Right lobe of liver (tissue), 4 donors: ENCODE measurements at regions not wholly inside any gene's neighbourhood (a gene's known extent, or its start where the extent isn't known, plus 50 kb on each side); places are given as distances from the start of the nearest gene placed in this dataset.

Experiments used
- POLR2A ChIP-seq: fragments of 450-650 bp; IDR thresholded peaks from one replicate; pipeline ENCODE4 v1.6.1; 2017; ENCODE audit warnings: antibody characterized with exemption, mild to moderate bottlenecking
- TF ChIP-seq, protein P1 (sequence below), 4 donors: fragments of 200-600 bp in 3 of 4; fragments of 450-650 bp in 1 of 4; IDR thresholded peaks; one replicate each; pipeline versions ENCODE4 v1.5.1 to v1.8.0; 2016 to 2022; ENCODE audit warnings: antibody characterized with exemption in 4 of 4, mild to moderate bottlenecking in 2 of 4
- donor health status: DM: no; HTN: no; CAD: no.
- donor health status: DM: no; HTN: no; CAD: no.
- donor health status: DM: no; HTN: yes; CAD: no.

DNA sequence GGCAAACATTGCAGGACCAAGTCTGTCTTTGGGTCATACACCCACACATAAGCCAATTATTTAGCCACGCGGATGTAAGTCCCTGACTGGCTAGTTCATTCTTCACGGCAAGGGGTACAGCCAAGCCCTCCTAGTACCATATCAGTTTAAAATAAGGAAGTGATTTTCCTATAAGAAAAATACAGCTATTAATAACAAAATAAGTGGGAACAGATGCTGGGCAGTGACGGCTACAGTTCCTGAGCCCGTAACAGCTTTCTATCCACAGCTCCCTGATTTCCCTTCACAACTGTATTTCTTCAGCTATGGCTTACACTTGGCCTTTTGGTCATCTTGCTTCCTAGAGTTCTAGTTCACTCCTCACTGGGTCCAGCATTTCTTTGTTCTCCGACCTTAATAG lies 542.4 kb upstream of the C16orf82 start:
- TF ChIP-seq POLR2A: no peak
- TF ChIP-seq, protein P1, sequence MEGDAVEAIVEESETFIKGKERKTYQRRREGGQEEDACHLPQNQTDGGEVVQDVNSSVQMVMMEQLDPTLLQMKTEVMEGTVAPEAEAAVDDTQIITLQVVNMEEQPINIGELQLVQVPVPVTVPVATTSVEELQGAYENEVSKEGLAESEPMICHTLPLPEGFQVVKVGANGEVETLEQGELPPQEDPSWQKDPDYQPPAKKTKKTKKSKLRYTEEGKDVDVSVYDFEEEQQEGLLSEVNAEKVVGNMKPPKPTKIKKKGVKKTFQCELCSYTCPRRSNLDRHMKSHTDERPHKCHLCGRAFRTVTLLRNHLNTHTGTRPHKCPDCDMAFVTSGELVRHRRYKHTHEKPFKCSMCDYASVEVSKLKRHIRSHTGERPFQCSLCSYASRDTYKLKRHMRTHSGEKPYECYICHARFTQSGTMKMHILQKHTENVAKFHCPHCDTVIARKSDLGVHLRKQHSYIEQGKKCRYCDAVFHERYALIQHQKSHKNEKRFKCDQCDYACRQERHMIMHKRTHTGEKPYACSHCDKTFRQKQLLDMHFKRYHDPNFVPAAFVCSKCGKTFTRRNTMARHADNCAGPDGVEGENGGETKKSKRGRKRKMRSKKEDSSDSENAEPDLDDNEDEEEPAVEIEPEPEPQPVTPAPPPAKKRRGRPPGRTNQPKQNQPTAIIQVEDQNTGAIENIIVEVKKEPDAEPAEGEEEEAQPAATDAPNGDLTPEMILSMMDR (IDR thresholded peaks at IDR 0.05): no peak
